ENCODE measurements at regions not wholly inside any gene's neighbourhood (a gene's known extent, or its start where the extent isn't known, plus 50 kb on each side); places are given as distances from the start of the nearest gene placed in this dataset.

DNA sequence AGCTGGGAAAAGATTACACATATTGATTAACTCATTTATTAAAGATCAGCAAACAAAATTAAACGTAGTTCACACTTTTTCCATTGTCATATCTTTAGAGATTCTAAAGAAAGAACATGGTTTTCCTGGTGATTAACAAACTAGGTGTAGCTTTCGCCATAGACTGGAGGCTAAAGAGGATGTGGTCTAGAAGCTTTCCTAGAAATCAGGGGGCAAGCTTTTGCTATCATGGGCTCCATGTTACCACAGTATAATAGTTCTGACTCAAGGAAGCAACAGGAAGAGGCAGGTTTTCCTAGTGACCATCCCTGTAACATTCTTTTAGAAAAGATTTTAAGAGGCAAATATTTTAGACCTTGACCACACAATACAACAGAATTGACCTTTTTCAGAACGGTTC is 232.7 kb downstream of the METTL4 start (continued):
- TF ChIP-seq, protein P1, sequence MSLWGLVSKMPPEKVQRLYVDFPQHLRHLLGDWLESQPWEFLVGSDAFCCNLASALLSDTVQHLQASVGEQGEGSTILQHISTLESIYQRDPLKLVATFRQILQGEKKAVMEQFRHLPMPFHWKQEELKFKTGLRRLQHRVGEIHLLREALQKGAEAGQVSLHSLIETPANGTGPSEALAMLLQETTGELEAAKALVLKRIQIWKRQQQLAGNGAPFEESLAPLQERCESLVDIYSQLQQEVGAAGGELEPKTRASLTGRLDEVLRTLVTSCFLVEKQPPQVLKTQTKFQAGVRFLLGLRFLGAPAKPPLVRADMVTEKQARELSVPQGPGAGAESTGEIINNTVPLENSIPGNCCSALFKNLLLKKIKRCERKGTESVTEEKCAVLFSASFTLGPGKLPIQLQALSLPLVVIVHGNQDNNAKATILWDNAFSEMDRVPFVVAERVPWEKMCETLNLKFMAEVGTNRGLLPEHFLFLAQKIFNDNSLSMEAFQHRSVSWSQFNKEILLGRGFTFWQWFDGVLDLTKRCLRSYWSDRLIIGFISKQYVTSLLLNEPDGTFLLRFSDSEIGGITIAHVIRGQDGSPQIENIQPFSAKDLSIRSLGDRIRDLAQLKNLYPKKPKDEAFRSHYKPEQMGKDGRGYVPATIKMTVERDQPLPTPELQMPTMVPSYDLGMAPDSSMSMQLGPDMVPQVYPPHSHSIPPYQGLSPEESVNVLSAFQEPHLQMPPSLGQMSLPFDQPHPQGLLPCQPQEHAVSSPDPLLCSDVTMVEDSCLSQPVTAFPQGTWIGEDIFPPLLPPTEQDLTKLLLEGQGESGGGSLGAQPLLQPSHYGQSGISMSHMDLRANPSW (CRISPR knock-in tag; conservative IDR thresholded peaks at IDR 0.05; ENCODE audit: low read depth): no peak

DNA sequence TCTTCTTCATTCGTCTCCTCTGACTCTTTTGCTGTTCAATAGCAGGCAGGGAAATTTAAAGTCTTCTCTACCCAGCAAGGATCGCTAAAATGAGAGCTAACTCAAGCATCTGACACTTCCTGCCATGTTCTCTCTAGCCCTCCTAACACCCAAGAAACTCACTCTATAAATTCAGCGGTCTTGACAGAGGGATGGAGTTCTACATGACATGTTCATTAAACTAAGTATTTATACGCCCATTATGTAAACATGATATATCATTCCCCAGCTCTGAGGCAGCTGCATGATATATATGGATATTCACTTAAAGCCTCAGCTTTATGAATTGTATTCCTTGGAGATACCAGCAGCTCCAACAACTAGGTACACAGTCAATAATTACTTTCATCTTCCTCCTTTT is 231.0 kb downstream of the METTL4 start:
- Mint-ChIP-seq H3K4me3 (no peak overlapping the region), H3K27me3 (ENCODE audit: low read depth) (no peaks in the 10 kb centered on the region), H3K36me3 (no peaks in the 10 kb centered on the region; the same call in 1 of the 2 replicates), H3K9me3 (peaks cover 9% of the 10 kb centered on the region), H3K27ac (no peak overlapping the region), H3K4me1 (no peaks in the 10 kb centered on the region)
- DNase-seq (ENCODE audit: low spot score) (no peak), ATAC-seq (no peak)
- TF ChIP-seq, protein P2, sequence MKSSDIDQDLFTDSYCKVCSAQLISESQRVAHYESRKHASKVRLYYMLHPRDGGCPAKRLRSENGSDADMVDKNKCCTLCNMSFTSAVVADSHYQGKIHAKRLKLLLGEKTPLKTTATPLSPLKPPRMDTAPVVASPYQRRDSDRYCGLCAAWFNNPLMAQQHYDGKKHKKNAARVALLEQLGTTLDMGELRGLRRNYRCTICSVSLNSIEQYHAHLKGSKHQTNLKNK (CRISPR knock-in tag; IDR thresholded peaks at IDR 0.05): no peak
- TF ChIP-seq ZNF232 (CRISPR knock-in tag; IDR thresholded peaks at IDR 0.05): no peak
- TF ChIP-seq, protein P3, sequence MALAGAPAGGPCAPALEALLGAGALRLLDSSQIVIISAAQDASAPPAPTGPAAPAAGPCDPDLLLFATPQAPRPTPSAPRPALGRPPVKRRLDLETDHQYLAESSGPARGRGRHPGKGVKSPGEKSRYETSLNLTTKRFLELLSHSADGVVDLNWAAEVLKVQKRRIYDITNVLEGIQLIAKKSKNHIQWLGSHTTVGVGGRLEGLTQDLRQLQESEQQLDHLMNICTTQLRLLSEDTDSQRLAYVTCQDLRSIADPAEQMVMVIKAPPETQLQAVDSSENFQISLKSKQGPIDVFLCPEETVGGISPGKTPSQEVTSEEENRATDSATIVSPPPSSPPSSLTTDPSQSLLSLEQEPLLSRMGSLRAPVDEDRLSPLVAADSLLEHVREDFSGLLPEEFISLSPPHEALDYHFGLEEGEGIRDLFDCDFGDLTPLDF (CRISPR knock-in tag; IDR thresholded peaks at IDR 0.05): no peak
- no peak for TF ChIP-seq ZNF671 (CRISPR knock-in tag; IDR thresholded peaks at IDR 0.05)
- TF ChIP-seq SMAD3 (CRISPR knock-in tag; IDR thresholded peaks at IDR 0.05; ENCODE audit: borderline replicate concordance): no peak
- no peak for TF ChIP-seq JAZF1 (CRISPR knock-in tag; IDR thresholded peaks at IDR 0.05)
- ChIA-PET CTCF (interaction anchor here (2.7 kb wide), 1 partner anchor 202 kb away, joined by 8 read pairs; no protein-coding TSS in a partner anchor), POLR2A (no interaction called here)

DNA sequence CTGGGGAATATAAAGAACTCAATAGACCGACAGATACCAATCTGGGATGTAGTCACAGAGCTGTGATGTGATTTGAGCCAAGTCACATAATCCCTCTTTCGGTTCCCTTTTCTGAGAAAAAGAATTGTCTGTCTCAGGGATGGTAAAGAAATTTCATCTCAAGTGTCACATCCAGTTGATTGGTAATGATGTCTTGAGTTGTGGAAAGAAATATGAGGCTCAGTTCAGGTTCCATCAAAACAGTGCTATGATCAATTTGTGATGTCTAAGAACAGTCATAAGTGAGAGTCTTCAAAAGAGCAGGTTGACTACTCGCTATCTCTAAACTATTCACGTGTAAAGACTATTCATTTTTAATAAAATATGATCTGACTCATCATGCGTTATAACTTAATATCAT is 223.3 kb downstream of the METTL4 start:
- H3K27me3 Mint-ChIP-seq (ENCODE audit: low read depth): no peaks in the 10 kb centered on the region
- CTCF ChIA-PET: no interaction called here
- POLR2A ChIA-PET: no interaction called here
- TF ChIP-seq, protein P4, sequence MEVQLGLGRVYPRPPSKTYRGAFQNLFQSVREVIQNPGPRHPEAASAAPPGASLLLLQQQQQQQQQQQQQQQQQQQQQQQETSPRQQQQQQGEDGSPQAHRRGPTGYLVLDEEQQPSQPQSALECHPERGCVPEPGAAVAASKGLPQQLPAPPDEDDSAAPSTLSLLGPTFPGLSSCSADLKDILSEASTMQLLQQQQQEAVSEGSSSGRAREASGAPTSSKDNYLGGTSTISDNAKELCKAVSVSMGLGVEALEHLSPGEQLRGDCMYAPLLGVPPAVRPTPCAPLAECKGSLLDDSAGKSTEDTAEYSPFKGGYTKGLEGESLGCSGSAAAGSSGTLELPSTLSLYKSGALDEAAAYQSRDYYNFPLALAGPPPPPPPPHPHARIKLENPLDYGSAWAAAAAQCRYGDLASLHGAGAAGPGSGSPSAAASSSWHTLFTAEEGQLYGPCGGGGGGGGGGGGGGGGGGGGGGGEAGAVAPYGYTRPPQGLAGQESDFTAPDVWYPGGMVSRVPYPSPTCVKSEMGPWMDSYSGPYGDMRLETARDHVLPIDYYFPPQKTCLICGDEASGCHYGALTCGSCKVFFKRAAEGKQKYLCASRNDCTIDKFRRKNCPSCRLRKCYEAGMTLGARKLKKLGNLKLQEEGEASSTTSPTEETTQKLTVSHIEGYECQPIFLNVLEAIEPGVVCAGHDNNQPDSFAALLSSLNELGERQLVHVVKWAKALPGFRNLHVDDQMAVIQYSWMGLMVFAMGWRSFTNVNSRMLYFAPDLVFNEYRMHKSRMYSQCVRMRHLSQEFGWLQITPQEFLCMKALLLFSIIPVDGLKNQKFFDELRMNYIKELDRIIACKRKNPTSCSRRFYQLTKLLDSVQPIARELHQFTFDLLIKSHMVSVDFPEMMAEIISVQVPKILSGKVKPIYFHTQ (CRISPR knock-in tag; IDR thresholded peaks at IDR 0.05): no peak
- TF ChIP-seq OVOL2 (CRISPR knock-in tag; IDR thresholded peaks at IDR 0.05; ENCODE audit: borderline replicate concordance): no peak
- TF ChIP-seq HMGA2 (CRISPR knock-in tag; IDR thresholded peaks at IDR 0.05): no peak
- TF ChIP-seq NFYB (CRISPR knock-in tag; conservative IDR thresholded peaks at IDR 0.05; ENCODE audit: low read depth): no peak
- no peak for TF ChIP-seq GTF2I (CRISPR knock-in tag; conservative IDR thresholded peaks at IDR 0.05)
- TF ChIP-seq, protein P5, sequence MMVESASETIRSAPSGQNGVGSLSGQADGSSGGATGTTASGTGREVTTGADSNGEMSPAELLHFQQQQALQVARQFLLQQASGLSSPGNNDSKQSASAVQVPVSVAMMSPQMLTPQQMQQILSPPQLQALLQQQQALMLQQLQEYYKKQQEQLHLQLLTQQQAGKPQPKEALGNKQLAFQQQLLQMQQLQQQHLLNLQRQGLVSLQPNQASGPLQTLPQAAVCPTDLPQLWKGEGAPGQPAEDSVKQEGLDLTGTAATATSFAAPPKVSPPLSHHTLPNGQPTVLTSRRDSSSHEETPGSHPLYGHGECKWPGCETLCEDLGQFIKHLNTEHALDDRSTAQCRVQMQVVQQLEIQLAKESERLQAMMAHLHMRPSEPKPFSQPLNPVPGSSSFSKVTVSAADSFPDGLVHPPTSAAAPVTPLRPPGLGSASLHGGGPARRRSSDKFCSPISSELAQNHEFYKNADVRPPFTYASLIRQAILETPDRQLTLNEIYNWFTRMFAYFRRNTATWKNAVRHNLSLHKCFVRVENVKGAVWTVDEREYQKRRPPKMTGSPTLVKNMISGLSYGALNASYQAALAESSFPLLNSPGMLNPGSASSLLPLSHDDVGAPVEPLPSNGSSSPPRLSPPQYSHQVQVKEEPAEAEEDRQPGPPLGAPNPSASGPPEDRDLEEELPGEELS (CRISPR knock-in tag; IDR thresholded peaks at IDR 0.05): no peak
- TF ChIP-seq, protein P6, sequence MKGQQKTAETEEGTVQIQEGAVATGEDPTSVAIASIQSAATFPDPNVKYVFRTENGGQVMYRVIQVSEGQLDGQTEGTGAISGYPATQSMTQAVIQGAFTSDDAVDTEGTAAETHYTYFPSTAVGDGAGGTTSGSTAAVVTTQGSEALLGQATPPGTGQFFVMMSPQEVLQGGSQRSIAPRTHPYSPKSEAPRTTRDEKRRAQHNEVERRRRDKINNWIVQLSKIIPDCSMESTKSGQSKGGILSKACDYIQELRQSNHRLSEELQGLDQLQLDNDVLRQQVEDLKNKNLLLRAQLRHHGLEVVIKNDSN (CRISPR knock-in tag; IDR thresholded peaks at IDR 0.05): no peak
- TF ChIP-seq ESRRA (CRISPR knock-in tag; IDR thresholded peaks at IDR 0.05; ENCODE audit: borderline replicate concordance): no peak
- TF ChIP-seq, protein P7, sequence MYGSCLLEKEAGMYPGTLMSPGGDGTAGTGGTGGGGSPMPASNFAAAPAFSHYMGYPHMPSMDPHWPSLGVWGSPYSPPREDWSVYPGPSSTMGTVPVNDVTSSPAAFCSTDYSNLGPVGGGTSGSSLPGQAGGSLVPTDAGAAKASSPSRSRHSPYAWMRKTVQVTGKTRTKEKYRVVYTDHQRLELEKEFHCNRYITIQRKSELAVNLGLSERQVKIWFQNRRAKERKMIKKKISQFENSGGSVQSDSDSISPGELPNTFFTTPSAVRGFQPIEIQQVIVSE (CRISPR knock-in tag; IDR thresholded peaks at IDR 0.05; ENCODE audit: borderline replicate concordance): no peak
- TF ChIP-seq EMX1 (CRISPR knock-in tag; IDR thresholded peaks at IDR 0.05): no peak
- no peak for TF ChIP-seq ZNF396 (CRISPR knock-in tag; IDR thresholded peaks at IDR 0.05; ENCODE audit: borderline replicate concordance)
- TF ChIP-seq, protein P8, sequence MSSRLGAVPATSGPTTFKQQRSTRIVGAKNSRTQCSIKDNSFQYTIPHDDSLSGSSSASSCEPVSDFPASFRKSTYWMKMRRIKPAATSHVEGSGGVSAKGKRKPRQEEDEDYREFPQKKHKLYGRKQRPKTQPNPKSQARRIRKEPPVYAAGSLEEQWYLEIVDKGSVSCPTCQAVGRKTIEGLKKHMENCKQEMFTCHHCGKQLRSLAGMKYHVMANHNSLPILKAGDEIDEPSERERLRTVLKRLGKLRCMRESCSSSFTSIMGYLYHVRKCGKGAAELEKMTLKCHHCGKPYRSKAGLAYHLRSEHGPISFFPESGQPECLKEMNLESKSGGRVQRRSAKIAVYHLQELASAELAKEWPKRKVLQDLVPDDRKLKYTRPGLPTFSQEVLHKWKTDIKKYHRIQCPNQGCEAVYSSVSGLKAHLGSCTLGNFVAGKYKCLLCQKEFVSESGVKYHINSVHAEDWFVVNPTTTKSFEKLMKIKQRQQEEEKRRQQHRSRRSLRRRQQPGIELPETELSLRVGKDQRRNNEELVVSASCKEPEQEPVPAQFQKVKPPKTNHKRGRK (CRISPR knock-in tag; IDR thresholded peaks at IDR 0.05; ENCODE audit: borderline replicate concordance): no peak
- TF ChIP-seq NFATC4 (CRISPR knock-in tag; IDR thresholded peaks at IDR 0.05): no peak
- no peak for TF ChIP-seq MXD4 (CRISPR knock-in tag; IDR thresholded peaks at IDR 0.05; ENCODE audit: borderline replicate concordance)
- no peak for TF ChIP-seq SP1 (CRISPR knock-in tag; conservative IDR thresholded peaks at IDR 0.05)
- no peak for TF ChIP-seq TP53 (CRISPR knock-in tag; IDR thresholded peaks at IDR 0.05)

More for the DNA sequence above, 223.3 kb downstream of the METTL4 start:
- no peaks in the 10 kb centered on the region for H3K4me1 Mint-ChIP-seq
- peaks cover 9% of the 10 kb centered on the region for H3K9me3 Mint-ChIP-seq
- H3K4me3 Mint-ChIP-seq: no peak overlapping the region
- H3K36me3 Mint-ChIP-seq: no peaks in the 10 kb centered on the region
- H3K27ac Mint-ChIP-seq: no peak overlapping the region
- DNase-seq (ENCODE audit: low spot score) (no peak), ATAC-seq (no peak)

All from WTC11 (cell line).